ENCODE measurements at regions not wholly inside any gene's neighbourhood (a gene's known extent, or its start where the extent isn't known, plus 50 kb on each side); places are given as distances from the start of the nearest gene placed in this dataset.

DNA sequence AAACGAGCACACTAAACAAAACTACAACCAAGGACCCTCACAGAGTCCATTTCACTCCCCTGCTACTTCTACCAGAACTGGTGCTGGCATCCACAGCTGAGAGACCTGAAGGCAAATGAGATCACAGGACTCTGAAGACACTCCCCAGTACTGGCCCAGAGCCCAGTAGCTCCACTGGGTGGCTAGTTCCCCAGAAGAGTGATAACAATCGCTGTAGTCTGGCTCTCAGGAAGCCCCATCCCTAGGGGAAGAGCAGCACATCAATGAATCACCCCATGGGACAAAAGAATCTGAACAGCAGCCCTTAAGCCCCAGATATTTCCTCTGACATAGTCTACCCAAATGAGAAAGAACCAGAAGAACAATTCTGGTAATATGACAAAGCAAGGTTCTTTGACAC is 190.7 kb upstream of the BMP4 start:
- TF ChIP-seq EP300 (conservative IDR thresholded peaks at IDR 0.05; ENCODE audit: poor library complexity, severe bottlenecking) (no peak), RAD21 (conservative IDR thresholded peaks at IDR 0.05) (no peak), CTCF (IDR thresholded peaks at IDR 0.05; ENCODE audit: poor library complexity, severe bottlenecking) (no peak), EZH2 (IDR thresholded peaks at IDR 0.05; ENCODE audit: borderline replicate concordance, insufficient read depth, low read length, poor library complexity, severe bottlenecking) (no peak), TAF1 (IDR thresholded peaks at IDR 0.05; ENCODE audit: low read depth) (no peak), POLR2AphosphoS5 (IDR thresholded peaks at IDR 0.05) (no peak), REST (IDR thresholded peaks at IDR 0.05; ENCODE audit: borderline replicate concordance) (no peak)

Measured in neural cell (in vitro differentiated cells).